HCT116 (cell line): ENCODE measurements at regions not wholly inside any gene's neighbourhood (a gene's known extent, or its start where the extent isn't known, plus 50 kb on each side); places are given as distances from the start of the nearest gene placed in this dataset.

Experiments
- CTCF ChIP-seq, 3 experiments: fragments of 200-600 bp in 1 of 3; sonication (generic) in 1 of 3; IDR thresholded peaks in 2 of 3; conservative IDR thresholded peaks in 1 of 3; 2 replicates each; pipeline ENCODE4 v1.5.1; 2012 to 2017; ENCODE audit warnings: low read depth in 2 of 3, low read length in 2 of 3, antibody characterized with exemption in 1 of 3, borderline replicate concordance in 1 of 3, control low read depth in 1 of 3, mild to moderate bottlenecking in 1 of 3, mixed read lengths in 1 of 3, mixed run types in 1 of 3, moderate library complexity in 1 of 3; ENCODE audit not compliant: insufficient read depth in 1 of 3
- JUND ChIP-seq: IDR thresholded peaks from 2 replicates; pipeline ENCODE4 v1.6.1; 2012
- POLR2A ChIP-seq: IDR thresholded peaks from 2 replicates; pipeline ENCODE4 v1.7.0; 2011; ENCODE audit warnings: borderline replicate concordance; ENCODE audit not compliant: insufficient read depth, insufficient read length; ENCODE audit errors: extremely low read depth
- POLR2AphosphoS5 ChIP-seq: IDR thresholded peaks from 2 replicates; pipeline ENCODE4 v1.6.1; 2011; ENCODE audit warnings: mild to moderate bottlenecking, low read depth, low read length, moderate library complexity
- RAD21 ChIP-seq: IDR thresholded peaks from 2 replicates; pipeline ENCODE4 v1.6.1; 2012; ENCODE audit warnings: low read depth, mild to moderate bottlenecking
- TCF7L2 ChIP-seq: IDR thresholded peaks from 2 replicates; pipeline ENCODE4 v1.7.0; 2011; ENCODE audit warnings: borderline replicate concordance, inconsistent platforms; ENCODE audit not compliant: insufficient read depth, insufficient read length; ENCODE audit errors: extremely low read depth

GRCh38 chr18:47680488-47680887 lies 250.0 kb downstream of the SMAD2 start:
- TF ChIP-seq CTCF (IDR thresholded peaks at IDR 0.05 in 2 of 3, conservative IDR thresholded peaks at IDR 0.05 in 1 of 3; ENCODE audit: borderline replicate concordance in 1 of 3, insufficient read depth in 1 of 3, low read depth in 2 of 3, low read length in 2 of 3) (no peak), POLR2A (no peak), JUND (no peak), POLR2AphosphoS5 (no peak), RAD21 (no peak), TCF7L2 (no peak)
